Endothelial cell of umbilical vein (primary cell): ENCODE measurements at regions not wholly inside any gene's neighbourhood (a gene's known extent, or its start where the extent isn't known, plus 50 kb on each side); places are given as distances from the start of the nearest gene placed in this dataset.

Experiments used
- BruUV-seq: library from RNA; stranded (reverse); fragments of 400-500 nt; replicated peaks from 2 replicates; lab custom pipeline; 2021; lab: Mats Ljungman, UMichigan
- CTCF ChIA-PET: fragments of 300-600, 350-600 bp; sonication (Branson Sonifier 250); formaldehyde crosslinking; loops from one replicate; lab custom pipeline; 2021; ENCODE audit warnings: antibody characterized with exemption, inconsistent platforms; lab: Charles Lee
- POLR2A ChIA-PET: fragments of 300-600, 350-600 bp; sonication (Branson Sonifier 250); formaldehyde crosslinking; loops from one replicate; lab custom pipeline; 2021; ENCODE audit warnings: antibody characterized with exemption, inconsistent platforms; lab: Charles Lee
- DNase-seq: peaks from one replicate; pipeline ENCODE4 v3.0.0-alpha.2; 2011; ENCODE audit warnings: low read depth, low spot score
- FAIRE-seq: peaks from 2 replicates; lab custom pipeline; 2011; peaks lifted over from hg19 to GRCh38; lab: Jason Lieb, UNC
- H2AFZ ChIP-seq: 2 replicates; pipeline ENCODE4 v1.6.0; 2012; ENCODE audit warnings: low read depth, low read length, control low read depth, inconsistent platforms
- H3K27ac ChIP-seq: 2 replicates; pipeline ENCODE4 v1.5.1; 2011; ENCODE audit warnings: low read depth, mild to moderate bottlenecking, control low read depth, low read length, moderate library complexity; ENCODE audit not compliant: insufficient read depth
- H3K27me3 ChIP-seq, 2 experiments: 2 replicates each; pipeline versions ENCODE4 v1.6.0 to v1.6.1; 2011; ENCODE audit warnings: low read length in 2 of 2, mixed read lengths in 1 of 2; ENCODE audit not compliant: control insufficient read depth in 2 of 2, insufficient read depth in 2 of 2
- H3K36me3 ChIP-seq, 2 experiments: 2 replicates in 1 of 2; 3 replicates in 1 of 2; pipeline ENCODE4 v1.5.1; 2011; ENCODE audit warnings: low read length in 2 of 2, mild to moderate bottlenecking in 1 of 2, moderate library complexity in 1 of 2; ENCODE audit not compliant: control insufficient read depth in 2 of 2, insufficient read depth in 2 of 2; ENCODE audit errors: extremely low read depth in 1 of 2
- H3K4me1 ChIP-seq: 3 replicates; pipeline ENCODE4 v1.5.1; 2011; ENCODE audit warnings: mild to moderate bottlenecking, low read length; ENCODE audit not compliant: control insufficient read depth, insufficient read depth; ENCODE audit errors: extremely low read depth
- H3K4me2 ChIP-seq: 2 replicates; pipeline ENCODE4 v1.6.1; 2011; ENCODE audit warnings: low read length, control low read depth, mixed read lengths; ENCODE audit not compliant: insufficient read depth
- H3K4me3 ChIP-seq, 3 experiments: fragments of 200-600 bp in 1 of 3; sonication (generic), shearing (Covaris generic) in 1 of 3; replicated peaks in 1 of 3; 2 replicates each; pipeline ENCODE4 v1.5.1; 2011 to 2016; ENCODE audit warnings: control low read depth in 3 of 3, low read length in 3 of 3, mild to moderate bottlenecking in 2 of 3, inconsistent platforms in 1 of 3, low read depth in 1 of 3, moderate library complexity in 1 of 3; ENCODE audit not compliant: insufficient read depth in 1 of 3
- H3K79me2 ChIP-seq: 2 replicates; pipeline ENCODE4 v1.6.0; 2012; ENCODE audit warnings: low read length, inconsistent platforms; ENCODE audit not compliant: control insufficient read depth, insufficient read depth
- H3K9ac ChIP-seq: replicated peaks from 2 replicates; pipeline ENCODE3; 2011; ENCODE audit warnings: low read length, control low read depth; ENCODE audit not compliant: insufficient read depth; ENCODE audit errors: extremely low read depth
- H3K9me1 ChIP-seq: replicated peaks from 3 replicates; pipeline ENCODE4 v1.6.0; 2011; ENCODE audit warnings: mild to moderate bottlenecking, low read length; ENCODE audit not compliant: control insufficient read depth, insufficient read depth; ENCODE audit errors: extremely low read depth
- H3K9me3 ChIP-seq: replicated peaks from 2 replicates; pipeline ENCODE4 v1.5.1; 2012; ENCODE audit warnings: low read length, inconsistent platforms; ENCODE audit not compliant: control insufficient read depth, insufficient read depth
- H4K20me1 ChIP-seq: replicated peaks from 2 replicates; pipeline ENCODE3; 2011; ENCODE audit warnings: mild to moderate bottlenecking, low read length; ENCODE audit not compliant: control insufficient read depth, insufficient read depth; ENCODE audit errors: extremely low read depth
- CTCF ChIP-seq, 2 donors: IDR thresholded peaks; 1 replicate in 1 of 2; 2 replicates in 1 of 2; pipeline ENCODE4 v1.5.1; 2011; ENCODE audit warnings: low read length in 2 of 2, mild to moderate bottlenecking in 2 of 2, moderate library complexity in 2 of 2, control low read depth in 1 of 2, inconsistent platforms in 1 of 2, low read depth in 1 of 2; ENCODE audit not compliant: insufficient read depth in 1 of 2; ENCODE audit errors: extremely low read depth in 1 of 2
- EZH2 ChIP-seq: IDR thresholded peaks from 2 replicates; pipeline ENCODE4 v1.6.1; 2012; ENCODE audit warnings: borderline replicate concordance, low read depth, mild to moderate bottlenecking, moderate library complexity, low read length, inconsistent platforms; ENCODE audit not compliant: severe bottlenecking
- FOS ChIP-seq: IDR thresholded peaks from 2 replicates; pipeline ENCODE4 v1.6.1; 2011; ENCODE audit warnings: mild to moderate bottlenecking, low read length, moderate library complexity, borderline replicate concordance; ENCODE audit not compliant: insufficient read depth
- GATA2 ChIP-seq: IDR thresholded peaks from 2 replicates; pipeline ENCODE4 v1.7.0; 2011; ENCODE audit warnings: low read depth, mild to moderate bottlenecking, moderate library complexity, mixed read lengths, low read length; ENCODE audit not compliant: insufficient read length, insufficient read depth
- JUN ChIP-seq: IDR thresholded peaks from 2 replicates; pipeline ENCODE4 v1.6.1; 2011; ENCODE audit warnings: borderline replicate concordance, low read depth; ENCODE audit not compliant: insufficient read length, insufficient read depth
- MAX ChIP-seq: IDR thresholded peaks from 2 replicates; pipeline ENCODE4 v1.6.1; 2011; ENCODE audit not compliant: insufficient read depth, insufficient read length
- MYC ChIP-seq: IDR thresholded peaks from one replicate; pipeline ENCODE4 v1.6.1; 2011; ENCODE audit warnings: mild to moderate bottlenecking, low read depth, low read length
- POLR2A ChIP-seq: IDR thresholded peaks from 2 replicates; pipeline ENCODE4 v1.6.1; 2012; ENCODE audit warnings: low read depth, mild to moderate bottlenecking, control low read depth, low read length
- POLR2AphosphoS5 ChIP-seq: IDR thresholded peaks from 2 replicates; pipeline ENCODE4 v1.6.1; 2012; ENCODE audit warnings: low read depth, mild to moderate bottlenecking, control low read depth, low read length, moderate library complexity; ENCODE audit not compliant: insufficient read depth
- dilution Hi-C: fragments of 300-500 bp; cut with MboI; formaldehyde crosslinking; loops from one replicate; pipeline ENCODE4 v1.15.0; 2019; ENCODE audit warnings: low sequenced_read_pairs; ENCODE audit not compliant: extremely low pct_ligation_motif_present
- intact Hi-C: fragments of 100-400 bp; cut with micrococcal nuclease; formaldehyde crosslinking; loops from one replicate; pipeline ENCODE4 v1.10.0; 2022

- Histone ChIP-seq H2AFZ (no peak overlapping the region), H3K27ac (no peak overlapping the region), H4K20me1 (no peaks in the 10 kb centered on the region), H3K4me2 (no peak overlapping the region), H3K9me3 (no peaks in the 10 kb centered on the region), H3K9ac (no peak overlapping the region), H3K79me2 (no peaks in the 10 kb centered on the region), H3K27me3 (no peaks in the 10 kb centered on the region), H3K4me1 (no peaks in the 10 kb centered on the region), H3K36me3 (no peaks in the 10 kb centered on the region), H3K9me1 (no peaks in the 10 kb centered on the region), H3K4me3 (no peak overlapping the region)
- CTCF ChIA-PET: no interaction called here
- no peak for DNase-seq
- POLR2A ChIA-PET: no interaction called here
- dilution Hi-C loops: no loop called here
- no peak for FAIRE-seq
- TF ChIP-seq POLR2AphosphoS5: no peak
- TF ChIP-seq POLR2A: no peak
- TF ChIP-seq CTCF (IDR thresholded peaks at IDR 0.05; ENCODE audit: extremely low read depth in 1 of 2, insufficient read depth in 1 of 2, low read depth in 1 of 2, low read length in 2 of 2): no peak
- no peak for TF ChIP-seq JUN
- no peak for TF ChIP-seq FOS
- TF ChIP-seq MYC: no peak
- TF ChIP-seq GATA2: no peak
- BruUV-seq: no TSS peak
- intact Hi-C loops: no loop called here
Observed at GRCh38 chr3:132974097-132974496, 64.1 kb upstream of the TMEM108 start.

GRCh38 chr3:132973441-132973840 is 64.8 kb upstream of the TMEM108 start:
- FAIRE-seq (no peak), DNase-seq (no peak)
- Histone ChIP-seq H4K20me1 (no peaks in the 10 kb centered on the region), H3K4me1 (no peaks in the 10 kb centered on the region), H3K27ac (no peak overlapping the region), H3K36me3 (no peaks in the 10 kb centered on the region), H3K79me2 (no peaks in the 10 kb centered on the region), H3K9ac (no peak overlapping the region), H3K4me3 (no peak overlapping the region), H2AFZ (no peak overlapping the region), H3K9me3 (no peaks in the 10 kb centered on the region), H3K9me1 (no peaks in the 10 kb centered on the region), H3K27me3 (no peaks in the 10 kb centered on the region), H3K4me2 (no peak overlapping the region)
- ChIA-PET POLR2A (no interaction called here), CTCF (no interaction called here)
- intact Hi-C loops: no loop called here
- dilution Hi-C loops: no loop called here
- TF ChIP-seq CTCF (IDR thresholded peaks at IDR 0.05; ENCODE audit: extremely low read depth in 1 of 2, insufficient read depth in 1 of 2, low read depth in 1 of 2, low read length in 2 of 2) (no peak), POLR2A (no peak), POLR2AphosphoS5 (no peak), EZH2 (no peak), JUN (no peak), MYC (no peak), GATA2 (no peak), MAX (no peak), FOS (no peak)
- BruUV-seq: no TSS peak
